ENCODE measurements at regions not wholly inside any gene's neighbourhood (a gene's known extent, or its start where the extent isn't known, plus 50 kb on each side); places are given as distances from the start of the nearest gene placed in this dataset.
"Not testable (repeated sequence)": the region's sequence is repeated elsewhere in the genome, so short reads cannot be mapped to it uniquely, and the experiment has no call there.

- DNase-seq: no peak
Measured at GRCh38 chr10:2777666-2778355, 289.5 kb upstream of the PFKP start.

DNA sequence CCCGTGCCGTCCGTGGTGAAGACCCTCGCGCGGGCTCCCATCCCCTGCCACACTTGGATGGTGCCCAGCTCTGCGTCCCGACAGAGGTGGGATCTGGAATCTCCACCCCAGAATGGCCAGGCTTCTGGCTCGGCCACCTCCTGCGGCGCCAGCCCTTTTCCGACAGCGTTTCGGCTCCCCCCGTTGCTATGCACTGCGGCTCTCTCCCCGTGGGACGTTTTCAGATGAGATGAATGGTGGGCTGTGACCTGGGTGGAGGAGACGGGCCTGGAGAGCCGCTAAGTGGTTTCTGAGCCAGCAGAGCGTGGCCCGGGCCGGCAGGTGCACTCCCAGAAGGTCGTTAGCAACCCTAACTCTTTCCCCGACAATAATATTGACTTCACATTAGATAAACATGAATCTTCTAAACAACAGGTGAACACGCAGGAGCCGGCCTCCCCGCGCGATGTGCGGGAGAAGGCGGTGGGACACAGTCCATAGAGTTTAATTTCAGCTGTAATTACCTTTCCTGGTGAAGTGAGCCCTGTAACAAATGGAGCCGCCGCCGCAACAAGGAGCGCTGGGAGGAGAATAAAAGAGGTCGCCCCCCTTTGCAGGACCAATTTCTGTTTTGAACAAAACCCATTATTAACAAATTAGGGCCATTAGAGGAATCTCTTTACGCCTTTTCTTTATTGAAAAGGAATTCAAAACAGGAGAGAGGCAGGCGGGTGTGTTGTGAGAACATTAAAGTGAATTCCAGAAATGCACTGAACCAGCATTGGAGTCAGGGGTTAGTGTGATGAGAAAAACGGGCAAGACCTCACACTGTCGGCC, 294.3 kb upstream of the PFKP start:
- no peak for DNase-seq

DNA sequence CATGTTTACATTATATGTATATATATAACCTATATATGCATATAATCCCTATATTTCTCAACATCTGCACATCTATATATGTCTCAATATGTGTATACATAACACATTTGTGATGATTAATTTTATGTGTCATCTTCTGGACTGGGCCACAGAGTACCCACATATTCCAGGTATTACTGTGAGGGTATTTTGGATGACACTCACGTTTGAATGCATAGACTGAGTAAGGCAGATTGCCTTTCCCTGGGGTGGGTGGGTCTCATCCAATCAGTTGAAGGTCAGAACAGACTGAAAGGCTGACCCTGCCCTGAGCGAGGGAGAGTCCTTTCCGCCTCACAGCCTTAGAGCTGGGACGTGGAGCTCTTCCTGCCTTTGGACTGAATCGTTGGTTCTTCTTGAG, 295.2 kb upstream of the PFKP start:
- no peak for DNase-seq

DNA sequence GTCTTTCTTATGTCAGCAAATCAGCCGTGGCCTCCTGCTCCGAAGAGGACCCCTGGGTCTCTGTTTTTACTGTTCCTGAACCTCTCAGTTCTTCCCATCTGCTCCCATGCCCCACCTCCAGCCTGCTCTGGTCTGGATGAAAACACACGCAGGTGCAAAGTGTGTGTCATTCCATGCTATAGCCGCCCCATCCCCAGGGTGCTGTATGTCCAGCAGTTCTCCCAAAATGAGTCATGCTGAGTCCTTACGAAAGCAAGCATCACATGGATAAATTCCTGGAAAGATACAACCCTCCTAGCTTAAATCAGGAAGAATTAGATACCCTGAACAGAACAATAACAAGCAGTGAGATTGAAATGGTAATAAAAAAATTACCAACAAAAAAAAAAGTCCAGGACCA, 300.1 kb upstream of the PFKP start:
- DNase-seq: not testable (repeated sequence)

GRCh38 chr10:2761971-2762370, 305.4 kb upstream of the PFKP start:
- DNase-seq: no peak

DNA sequence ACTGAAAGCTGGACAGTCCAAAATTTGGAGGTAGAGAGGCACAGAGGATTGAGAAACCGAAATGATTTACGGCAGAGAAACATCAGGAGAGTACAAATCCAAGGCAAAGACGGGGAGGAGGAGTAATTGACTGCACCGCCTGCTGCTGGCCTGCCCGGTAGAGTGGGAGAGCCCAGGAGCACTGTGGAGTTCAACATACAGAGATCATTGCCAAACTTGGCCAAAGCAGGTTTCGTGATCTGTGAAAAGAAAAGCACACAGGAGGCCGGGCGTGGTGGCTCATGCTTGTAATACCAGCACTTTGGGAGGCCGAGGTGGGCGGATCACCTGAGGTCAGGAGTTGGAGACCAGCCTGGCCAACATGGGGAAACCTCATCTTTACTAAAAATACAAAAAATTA, 306.0 kb upstream of the PFKP start:
- no peak for DNase-seq

DNA sequence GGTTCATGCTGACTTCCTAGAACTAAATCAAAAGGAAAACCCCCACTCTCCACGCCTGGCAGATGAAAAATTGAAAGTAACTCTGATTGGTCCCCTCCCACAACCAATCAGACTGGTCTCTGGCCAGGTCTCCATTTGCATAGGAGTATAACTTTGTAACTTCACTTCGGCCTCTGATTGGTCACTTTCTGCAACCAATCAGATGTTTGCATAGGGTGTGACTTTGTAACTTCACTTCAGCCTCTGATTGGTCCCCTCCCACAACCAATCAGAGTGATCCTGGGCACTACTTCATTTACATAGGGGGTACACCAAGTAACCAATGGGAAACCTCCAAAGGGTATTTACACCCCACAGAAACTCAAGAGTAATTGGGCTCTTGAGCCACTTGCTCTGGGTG, 306.6 kb upstream of the PFKP start:
- DNase-seq: no peak

DNA sequence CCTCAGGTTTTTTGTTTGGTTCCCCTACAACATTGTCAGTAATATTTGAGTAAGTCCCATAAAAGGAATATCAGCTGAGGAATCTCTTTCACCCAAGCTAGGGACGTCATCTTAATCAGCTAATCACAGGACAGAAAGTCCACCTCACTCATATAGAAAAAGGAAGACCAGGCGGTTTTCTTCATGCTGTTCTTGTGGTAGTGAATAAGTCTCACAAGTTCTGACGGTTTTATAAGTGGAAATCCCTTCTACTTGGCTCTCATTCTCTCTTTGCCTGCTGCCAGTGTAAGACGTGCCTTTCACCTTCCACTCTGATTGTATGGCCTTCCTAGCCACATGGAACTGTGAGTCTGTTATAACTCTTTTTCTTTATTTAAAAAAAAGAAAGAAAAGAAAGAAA, 308.1 kb upstream of the PFKP start:
- DNase-seq: no peak

GRCh38 chr10:2754943-2755342, 312.4 kb upstream of the PFKP start:
- no peak for DNase-seq

DNA sequence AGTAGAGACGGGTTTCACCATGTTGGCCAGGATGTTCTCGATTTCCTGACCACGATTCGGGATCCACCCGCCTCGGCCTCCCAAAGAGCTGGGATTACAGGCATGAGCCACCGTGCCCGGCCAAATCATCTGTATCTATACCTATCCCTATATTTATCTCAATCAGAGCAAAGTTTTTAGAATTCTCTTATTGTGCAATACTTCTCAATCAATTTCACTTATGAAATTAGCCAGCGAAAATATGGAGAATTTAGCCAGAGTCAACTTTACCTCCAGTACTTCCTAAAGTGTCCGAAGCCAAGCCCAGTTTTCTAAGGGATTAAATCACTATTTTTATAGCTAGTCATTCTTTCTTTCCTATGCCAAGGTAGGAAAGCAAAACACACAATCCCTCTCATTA, 319.1 kb upstream of the PFKP start:
- no peak for DNase-seq

GRCh38 chr10:2746638-2747037, 320.7 kb upstream of the PFKP start:
- DNase-seq: no peak

DNA sequence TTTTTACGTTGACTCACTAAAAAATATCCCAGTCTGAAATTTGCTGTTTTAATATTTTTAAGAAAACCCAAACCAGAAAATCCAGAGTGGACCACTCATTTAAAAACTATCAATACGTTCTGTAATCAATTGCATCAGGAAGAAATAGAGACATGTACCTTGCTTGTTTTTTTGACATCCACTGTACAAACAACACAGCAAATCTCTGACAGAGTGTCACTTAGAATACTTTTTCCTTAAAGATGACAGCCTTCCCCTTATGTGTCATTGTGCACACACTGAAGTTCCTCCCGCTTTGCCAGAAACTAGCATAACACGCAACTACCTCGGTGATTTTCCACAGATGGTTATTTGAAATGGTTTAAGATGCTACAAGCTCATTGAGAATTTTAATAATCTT, 321.7 kb upstream of the PFKP start:
- DNase-seq: no peak

GRCh38 chr10:2744547-2745200, 322.7 kb upstream of the PFKP start:
- DNase-seq: no peak

GRCh38 chr10:2734603-2735002, 332.7 kb upstream of the PFKP start:
- no peak for DNase-seq

DNA sequence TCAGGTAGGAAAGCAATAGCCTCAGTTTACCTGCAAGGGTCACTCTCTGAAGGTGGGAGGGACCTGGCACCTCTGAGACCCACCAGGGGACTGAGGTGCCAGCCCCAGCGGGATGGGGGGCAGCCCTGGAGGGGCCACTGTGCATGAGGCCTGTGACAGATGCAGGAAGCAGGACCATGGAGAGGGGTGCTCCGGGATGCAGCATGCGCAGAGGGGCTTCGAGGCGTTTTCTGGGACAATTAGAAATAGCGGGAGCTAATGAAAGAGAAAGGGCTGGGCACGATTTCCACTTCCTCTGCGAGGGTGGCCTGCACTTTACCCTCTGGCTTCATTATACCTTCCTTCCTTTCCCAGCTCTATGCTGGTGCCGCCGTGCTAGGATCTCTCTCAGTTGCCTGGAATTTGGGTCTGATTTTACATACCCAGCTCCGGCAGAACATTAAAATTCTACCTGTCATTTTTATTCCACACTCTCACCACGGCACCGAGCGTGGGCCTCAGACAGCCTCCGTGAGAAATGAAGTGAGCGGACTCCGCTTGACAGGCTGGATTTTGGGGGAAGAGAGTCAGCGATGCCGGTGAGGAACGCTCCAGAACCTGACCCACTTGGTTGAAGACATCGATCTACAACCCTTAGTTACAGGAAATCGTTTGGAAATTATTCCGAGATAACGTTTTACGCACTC, 333.9 kb upstream of the PFKP start:
- DNase-seq: no peak

GRCh38 chr10:2731940-2732339, 335.4 kb upstream of the PFKP start:
- no peak for DNase-seq

GRCh38 chr10:2729197-2729596, 338.2 kb upstream of the PFKP start:
- no peak for DNase-seq

DNA sequence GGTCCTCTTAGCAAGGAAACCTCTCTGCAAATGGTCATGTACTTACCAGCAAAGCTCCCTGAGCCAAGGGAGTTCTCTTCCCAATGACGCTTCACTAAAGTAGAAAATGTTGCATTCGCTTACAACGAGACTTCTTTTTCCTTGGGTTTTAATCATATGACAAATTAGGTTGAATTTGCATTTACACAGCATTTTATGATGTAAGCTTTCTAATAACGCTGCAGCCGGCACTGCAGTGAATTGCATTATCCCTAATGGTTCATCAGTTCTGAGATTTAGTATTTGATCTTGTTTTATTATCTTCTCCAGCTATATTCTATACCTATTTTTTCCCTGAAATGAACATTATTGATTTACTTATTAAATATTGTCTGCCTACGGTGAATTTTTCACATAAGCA, 339.3 kb upstream of the PFKP start:
- DNase-seq: no peak

GRCh38 chr10:2716596-2716995, 350.8 kb upstream of the PFKP start:
- DNase-seq: no peak

GRCh38 chr10:2714597-2714996, 352.8 kb upstream of the PFKP start:
- DNase-seq: no peak

GRCh38 chr10:2703953-2704352, 363.4 kb upstream of the PFKP start:
- DNase-seq: no peak

DNA sequence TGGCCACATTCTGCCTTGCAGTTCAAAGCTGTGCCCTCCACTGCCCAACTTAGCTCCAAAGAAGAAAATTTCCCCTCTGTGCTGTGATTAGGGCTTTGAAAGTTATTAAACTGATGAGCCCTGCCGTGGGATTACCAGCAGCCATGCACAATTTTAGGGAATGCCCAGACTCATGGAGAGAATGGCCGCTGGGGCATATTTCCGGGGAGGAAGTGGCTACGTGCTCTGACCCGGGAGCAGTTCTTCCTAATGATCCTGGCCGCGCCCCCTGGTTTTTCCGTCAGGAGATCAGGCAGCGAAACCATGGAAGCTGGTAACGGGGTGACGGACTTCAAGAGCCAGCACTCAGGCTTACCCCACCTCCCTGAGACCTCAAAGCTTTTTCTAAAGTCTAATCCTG, 365.5 kb upstream of the PFKP start:
- no peak for DNase-seq

GRCh38 chr10:2700626-2701305, 366.6 kb upstream of the PFKP start:
- no peak for DNase-seq
